AG04450 (cell line): ENCODE measurements at regions not wholly inside any gene's neighbourhood (a gene's known extent, or its start where the extent isn't known, plus 50 kb on each side); places are given as distances from the start of the nearest gene placed in this dataset.

Experiments used
- CTCF ChIA-PET: fragments of 300-600, 350-600 bp; formaldehyde crosslinking; extraction: SDS; loops from one replicate; lab custom pipeline; 2022; ENCODE audit warnings: antibody characterized with exemption, inconsistent platforms; lab: Charles Lee
- POLR2A ChIA-PET: fragments of 350-600 bp; formaldehyde crosslinking; extraction: SDS; loops from one replicate; lab custom pipeline; 2021; ENCODE audit warnings: antibody characterized with exemption, inconsistent platforms; lab: Yijun Ruan, JAX
- DNase-seq: peaks from one replicate; pipeline ENCODE4 v3.0.0-alpha.2; 2011; ENCODE audit warnings: low read depth, low spot score
- H3K27ac ChIP-seq: one replicate; pipeline ENCODE4 v1.5.1; 2012; ENCODE audit warnings: low read depth, low read length, control low read depth
- H3K27me3 ChIP-seq: one replicate; pipeline ENCODE4 v1.6.0; 2012; ENCODE audit warnings: low read length; ENCODE audit not compliant: control insufficient read depth, insufficient read depth
- H3K4me3 ChIP-seq: 2 replicates; pipeline ENCODE4 v1.5.1; 2011; ENCODE audit warnings: mild to moderate bottlenecking, low read depth, low read length, control low read depth
- H3K9me3 ChIP-seq: 2 replicates; pipeline ENCODE4 v1.5.1; 2012; ENCODE audit warnings: low read length; ENCODE audit not compliant: control insufficient read depth, insufficient read depth
- TF ChIP-seq, protein P1 (sequence below): IDR thresholded peaks from 2 replicates; pipeline ENCODE4 v1.5.1; 2011; ENCODE audit warnings: low read depth, low read length, control low read depth, inconsistent platforms

DNA sequence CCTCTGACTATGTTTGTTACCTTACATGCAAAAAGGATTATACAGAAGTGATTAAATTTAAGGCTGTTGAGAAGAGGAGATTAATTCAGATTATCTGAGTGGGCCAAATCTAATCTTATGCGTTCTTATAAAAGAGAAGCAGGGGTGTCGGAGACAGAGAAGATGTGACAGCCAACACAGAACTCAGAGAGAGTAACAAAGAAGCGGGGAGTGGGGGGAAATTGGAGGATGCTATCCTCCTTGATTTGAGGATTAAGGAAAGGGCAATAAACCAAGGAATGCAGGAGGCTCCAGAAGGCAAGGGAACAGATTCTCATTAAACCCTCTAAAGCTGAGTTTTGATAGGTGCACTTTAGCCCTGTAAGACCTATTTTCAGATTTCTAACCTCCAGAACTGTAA lies 291.3 kb upstream of the REG3G start:
- Histone ChIP-seq H3K27me3 (no peaks in the 10 kb centered on the region), H3K9me3 (peaks cover 8% of the 10 kb centered on the region; the same call in 1 of the 2 replicates), H3K27ac (no peak overlapping the region), H3K4me3 (no peak overlapping the region)
- DNase-seq, result no peak
- POLR2A ChIA-PET, result no interaction called here
- CTCF ChIA-PET, result no interaction called here
- TF ChIP-seq, protein P1, sequence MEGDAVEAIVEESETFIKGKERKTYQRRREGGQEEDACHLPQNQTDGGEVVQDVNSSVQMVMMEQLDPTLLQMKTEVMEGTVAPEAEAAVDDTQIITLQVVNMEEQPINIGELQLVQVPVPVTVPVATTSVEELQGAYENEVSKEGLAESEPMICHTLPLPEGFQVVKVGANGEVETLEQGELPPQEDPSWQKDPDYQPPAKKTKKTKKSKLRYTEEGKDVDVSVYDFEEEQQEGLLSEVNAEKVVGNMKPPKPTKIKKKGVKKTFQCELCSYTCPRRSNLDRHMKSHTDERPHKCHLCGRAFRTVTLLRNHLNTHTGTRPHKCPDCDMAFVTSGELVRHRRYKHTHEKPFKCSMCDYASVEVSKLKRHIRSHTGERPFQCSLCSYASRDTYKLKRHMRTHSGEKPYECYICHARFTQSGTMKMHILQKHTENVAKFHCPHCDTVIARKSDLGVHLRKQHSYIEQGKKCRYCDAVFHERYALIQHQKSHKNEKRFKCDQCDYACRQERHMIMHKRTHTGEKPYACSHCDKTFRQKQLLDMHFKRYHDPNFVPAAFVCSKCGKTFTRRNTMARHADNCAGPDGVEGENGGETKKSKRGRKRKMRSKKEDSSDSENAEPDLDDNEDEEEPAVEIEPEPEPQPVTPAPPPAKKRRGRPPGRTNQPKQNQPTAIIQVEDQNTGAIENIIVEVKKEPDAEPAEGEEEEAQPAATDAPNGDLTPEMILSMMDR, result no peak

DNA sequence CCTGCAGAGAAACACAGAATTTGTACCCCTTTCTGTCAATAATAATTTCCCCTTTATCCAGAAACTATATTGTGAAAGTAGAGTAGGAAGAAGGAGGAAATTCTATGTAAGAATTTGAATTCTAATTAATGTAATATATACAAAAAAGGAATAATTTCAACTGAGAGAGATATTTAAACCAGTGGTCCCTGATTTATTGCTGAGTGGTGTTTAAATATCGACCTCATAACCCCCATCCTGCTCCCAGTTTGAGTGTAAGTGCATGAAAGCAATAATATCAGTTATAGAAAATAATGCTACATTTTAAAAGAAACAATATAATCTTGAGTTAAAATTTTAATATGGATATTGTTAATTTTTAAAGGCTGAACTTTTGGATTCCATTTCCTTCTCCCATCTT lies 286.2 kb upstream of the REG3G start:
- Histone ChIP-seq H3K27ac (no peak overlapping the region), H3K9me3 (peaks cover 3% of the 10 kb centered on the region; the same call in 1 of the 2 replicates), H3K27me3 (no peaks in the 10 kb centered on the region), H3K4me3 (no peak overlapping the region)
- TF ChIP-seq, protein P1, result no peak
- CTCF ChIA-PET, result no interaction called here
- no peak for DNase-seq
- POLR2A ChIA-PET, result no interaction called here

- TF ChIP-seq, protein P1, result no peak
- Histone ChIP-seq H3K27ac (no peak overlapping the region), H3K9me3 (no peaks in the 10 kb centered on the region), H3K27me3 (no peaks in the 10 kb centered on the region), H3K4me3 (no peak overlapping the region)
- DNase-seq, result no peak
- ChIA-PET POLR2A (no interaction called here), CTCF (no interaction called here)
These were observed 275.9 kb upstream of the REG3G start for GRCh38 chr2:78749638-78750037.

DNA sequence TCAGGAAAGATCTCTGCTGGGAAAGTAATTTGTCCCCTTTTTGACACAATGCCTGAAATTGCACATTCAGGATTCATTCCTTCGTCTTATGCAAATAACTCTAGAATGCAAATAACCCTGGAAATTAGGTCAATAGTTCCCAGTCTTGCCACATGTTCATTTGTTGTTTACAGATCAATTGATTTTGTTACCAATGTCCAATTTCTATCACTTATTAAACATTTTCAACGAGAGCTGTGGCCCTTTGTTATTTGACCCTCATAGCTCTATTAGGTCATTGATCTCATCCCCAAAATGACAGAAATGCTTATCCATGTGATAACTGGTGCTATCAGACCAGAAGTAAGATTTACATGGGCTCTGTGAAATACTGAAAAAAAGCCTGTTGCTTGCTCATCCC lies 275.3 kb upstream of the REG3G start:
- Histone ChIP-seq H3K27me3 (no peaks in the 10 kb centered on the region), H3K9me3 (no peaks in the 10 kb centered on the region), H3K27ac (no peak overlapping the region), H3K4me3 (no peak overlapping the region)
- TF ChIP-seq, protein P1, result no peak
- DNase-seq, result no peak
- ChIA-PET POLR2A (no interaction called here), CTCF (no interaction called here)

DNA sequence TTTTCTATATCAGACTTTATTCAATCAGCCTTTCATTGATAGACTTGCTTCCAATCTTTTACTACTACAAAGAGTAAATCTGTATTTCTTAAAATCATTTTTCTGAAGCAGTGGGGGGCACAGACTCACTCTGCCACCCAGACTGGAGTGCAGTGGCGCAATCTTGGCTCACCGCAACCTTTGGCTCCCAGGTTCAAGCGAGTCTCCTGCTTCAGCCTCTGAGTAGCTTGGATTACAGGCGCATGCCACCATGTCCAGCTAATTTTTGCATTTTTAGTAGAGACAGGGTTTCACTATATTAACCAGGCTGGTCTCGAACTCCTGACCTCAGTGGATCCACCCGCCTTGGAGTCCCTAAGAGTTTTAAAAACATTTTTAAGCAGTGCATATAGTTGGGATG lies 270.6 kb upstream of the REG3G start:
- H3K4me3 ChIP-seq, result no peak overlapping the region
- H3K27me3 ChIP-seq, result no peaks in the 10 kb centered on the region
- POLR2A ChIA-PET, result no interaction called here
- TF ChIP-seq, protein P1, result no peak
- DNase-seq, result no peak
- CTCF ChIA-PET, result no interaction called here
- no peak overlapping the region for H3K27ac ChIP-seq
- H3K9me3 ChIP-seq, result peaks cover 7% of the 10 kb centered on the region; the same call in 1 of the 2 replicates
